Spleen (tissue), 7 donors: ENCODE measurements at regions not wholly inside any gene's neighbourhood (a gene's known extent, or its start where the extent isn't known, plus 50 kb on each side); places are given as distances from the start of the nearest gene placed in this dataset.

Experiments
- POLR2A ChIP-seq, 3 donors: fragments of 450-650 bp; IDR thresholded peaks; one replicate each; pipeline ENCODE4 v1.5.1; 2017; ENCODE audit warnings: antibody characterized with exemption in 3 of 3, mild to moderate bottlenecking in 1 of 3
- TF ChIP-seq, protein P1 (sequence below), 11 experiments: fragments of 200-600 bp in 7 of 11; fragments of 450-650 bp in 4 of 11; sonication (generic) in 4 of 11; IDR thresholded peaks in 8 of 11; conservative IDR thresholded peaks in 3 of 11; 1 replicate in 7 of 11; 2 replicates in 4 of 11; pipeline versions ENCODE4 v1.4.0 to v1.8.0; 2016 to 2021; ENCODE audit warnings: antibody characterized with exemption in 11 of 11, inconsistent platforms in 4 of 11, mild to moderate bottlenecking in 1 of 11
- donor health status: DM: no; HTN: no; CAD: no; lungs with moderate emphysema.
- donor health status: DM: no; HTN: no; CAD: no.
- donor health status: DM: no; HTN: no; CAD: no.

DNA sequence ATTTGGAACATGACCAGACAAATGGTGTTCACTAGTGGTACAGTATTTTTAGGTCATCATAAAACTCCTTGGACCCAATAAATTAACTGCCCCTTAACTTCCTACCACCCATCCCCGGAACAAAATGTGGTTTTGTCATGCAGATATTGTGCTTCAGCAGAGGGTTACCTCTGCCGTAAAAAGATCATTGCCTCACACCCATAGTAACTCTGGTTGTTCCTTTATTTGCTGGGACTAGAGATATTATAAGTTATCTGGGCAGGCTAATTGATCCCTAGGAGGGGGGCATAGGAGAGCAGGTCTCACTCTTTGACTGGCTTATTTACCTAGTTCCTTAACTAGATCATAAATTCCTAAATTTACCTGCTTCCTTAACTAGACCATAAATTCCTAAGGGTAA lies 1343.9 kb upstream of the CHAC2 start:
- TF ChIP-seq, protein P1, sequence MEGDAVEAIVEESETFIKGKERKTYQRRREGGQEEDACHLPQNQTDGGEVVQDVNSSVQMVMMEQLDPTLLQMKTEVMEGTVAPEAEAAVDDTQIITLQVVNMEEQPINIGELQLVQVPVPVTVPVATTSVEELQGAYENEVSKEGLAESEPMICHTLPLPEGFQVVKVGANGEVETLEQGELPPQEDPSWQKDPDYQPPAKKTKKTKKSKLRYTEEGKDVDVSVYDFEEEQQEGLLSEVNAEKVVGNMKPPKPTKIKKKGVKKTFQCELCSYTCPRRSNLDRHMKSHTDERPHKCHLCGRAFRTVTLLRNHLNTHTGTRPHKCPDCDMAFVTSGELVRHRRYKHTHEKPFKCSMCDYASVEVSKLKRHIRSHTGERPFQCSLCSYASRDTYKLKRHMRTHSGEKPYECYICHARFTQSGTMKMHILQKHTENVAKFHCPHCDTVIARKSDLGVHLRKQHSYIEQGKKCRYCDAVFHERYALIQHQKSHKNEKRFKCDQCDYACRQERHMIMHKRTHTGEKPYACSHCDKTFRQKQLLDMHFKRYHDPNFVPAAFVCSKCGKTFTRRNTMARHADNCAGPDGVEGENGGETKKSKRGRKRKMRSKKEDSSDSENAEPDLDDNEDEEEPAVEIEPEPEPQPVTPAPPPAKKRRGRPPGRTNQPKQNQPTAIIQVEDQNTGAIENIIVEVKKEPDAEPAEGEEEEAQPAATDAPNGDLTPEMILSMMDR (IDR thresholded peaks at IDR 0.05 in 8 of 11, conservative IDR thresholded peaks at IDR 0.05 in 3 of 11), result no peak
- TF ChIP-seq POLR2A (IDR thresholded peaks at IDR 0.05), result no peak
